SIG-M5 treated with dmso at 0.1 percent for 504 hours (cell line): ENCODE measurements at regions not wholly inside any gene's neighbourhood (a gene's known extent, or its start where the extent isn't known, plus 50 kb on each side); places are given as distances from the start of the nearest gene placed in this dataset.

Experiments used
- DNase-seq: peaks from one replicate; lab custom pipeline; 2025; ENCODE audit not compliant: unreplicated experiment; lab: John Stamatoyannopoulos, UW

DNA sequence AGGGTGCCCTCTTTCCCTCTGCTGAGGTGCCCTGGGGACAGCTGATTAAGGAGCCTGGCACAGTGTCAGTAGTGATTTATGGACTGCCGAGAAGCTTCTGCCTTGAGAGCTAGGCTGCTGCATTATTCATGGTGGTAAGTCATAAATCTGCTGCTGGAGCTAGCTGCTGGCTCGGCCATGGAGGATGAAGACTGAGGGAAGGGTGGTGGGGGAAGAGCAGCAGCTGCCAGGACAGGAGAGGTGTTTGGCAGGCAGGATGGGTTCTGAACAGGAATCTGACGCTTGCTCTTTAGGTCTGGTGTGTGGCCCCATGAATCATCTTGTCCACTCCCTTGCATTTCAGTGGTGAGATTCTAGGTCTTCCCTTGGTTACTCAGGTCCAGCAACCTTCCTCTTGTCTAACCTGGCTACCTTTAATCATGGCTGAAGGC lies 296.3 kb downstream of the DYSF start:
- no peak for DNase-seq

DNA sequence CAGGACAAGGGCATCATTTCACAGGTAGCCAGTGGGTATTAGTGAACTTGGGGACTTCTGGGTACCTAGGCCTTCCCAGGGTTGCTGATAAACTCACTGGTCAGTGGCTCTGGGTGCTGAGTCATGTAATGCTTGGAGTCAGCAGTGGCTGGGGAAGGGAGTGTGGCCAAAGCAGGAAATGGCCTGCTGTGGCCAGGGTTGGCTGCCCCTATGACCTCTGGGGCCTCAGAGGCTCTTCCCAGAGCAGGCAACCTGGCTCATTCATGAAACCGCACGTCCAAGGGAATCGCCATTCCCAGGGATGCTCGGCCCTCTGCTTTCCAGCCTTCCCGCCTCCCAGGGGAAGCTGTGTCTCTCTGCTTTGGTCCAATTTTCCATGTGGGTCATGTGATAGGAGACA lies 294.9 kb downstream of the DYSF start:
- DNase-seq = no peak

DNA sequence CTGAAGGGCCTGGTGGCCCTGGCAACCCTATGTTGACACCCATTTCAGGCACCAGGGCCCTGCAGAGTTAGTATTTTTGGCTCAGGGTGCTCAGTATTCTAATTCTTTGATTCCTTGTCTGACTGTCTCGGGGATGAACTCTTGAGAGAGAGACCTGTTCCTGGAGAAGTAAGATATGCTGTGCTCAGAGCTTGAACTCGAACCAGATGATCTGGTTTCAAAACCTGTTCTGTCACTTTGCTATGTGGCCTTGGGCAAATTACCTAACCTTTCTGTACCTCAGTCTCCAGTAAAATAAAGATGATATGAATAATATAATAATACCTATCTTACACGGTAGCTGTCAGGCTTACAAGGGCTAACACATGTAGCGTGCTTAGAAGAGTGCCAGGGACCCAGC lies 294.2 kb downstream of the DYSF start:
- DNase-seq = peak; percentile 52

DNA sequence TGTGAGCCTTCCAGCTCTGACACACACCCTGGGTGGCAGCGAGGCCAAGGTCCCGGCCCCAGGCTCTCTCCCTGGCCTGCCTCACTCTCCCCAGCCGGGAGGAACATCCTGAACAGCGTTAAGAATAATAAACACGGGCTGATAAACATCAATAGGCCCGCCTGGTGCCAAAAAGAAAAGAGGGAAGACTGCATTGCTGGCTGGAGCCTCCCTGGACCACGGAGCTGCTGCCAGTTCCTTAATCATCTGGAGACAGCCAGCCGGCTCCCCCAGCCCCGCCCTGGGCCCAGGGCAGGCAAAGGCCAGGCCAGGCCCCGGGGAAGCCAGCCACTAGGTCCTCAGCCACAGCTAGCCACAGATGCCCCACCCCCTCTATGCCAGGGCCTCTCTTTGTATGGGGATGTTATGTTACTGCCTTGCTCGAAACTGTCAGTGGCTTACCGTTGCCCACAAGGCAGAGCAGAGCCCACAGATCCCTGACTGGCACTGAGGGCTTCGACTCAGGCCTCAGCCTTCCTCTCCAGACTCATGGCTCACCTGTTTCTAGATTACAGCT lies 293.7 kb downstream of the DYSF start:
- no peak for DNase-seq

DNA sequence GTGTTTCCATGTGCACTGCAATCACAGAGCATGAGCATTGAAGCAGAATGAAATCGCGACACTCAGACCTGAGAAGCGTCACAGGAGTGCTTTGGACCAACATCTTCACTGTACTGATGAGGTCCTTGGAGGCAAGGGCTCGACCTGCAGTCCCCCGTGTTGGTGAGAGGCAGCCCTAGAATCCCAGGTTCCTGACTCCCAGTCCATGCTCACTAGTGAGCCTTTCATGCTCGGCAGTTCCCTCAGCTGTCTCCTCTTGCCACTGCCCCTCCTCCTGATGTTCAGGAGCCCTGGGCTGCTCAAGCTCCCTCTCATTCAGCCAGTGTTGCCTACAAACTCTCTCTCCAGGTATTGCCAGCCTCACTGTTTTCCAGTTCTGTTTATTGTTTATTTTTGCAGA lies 291.4 kb downstream of the DYSF start:
- DNase-seq = no peak

DNA sequence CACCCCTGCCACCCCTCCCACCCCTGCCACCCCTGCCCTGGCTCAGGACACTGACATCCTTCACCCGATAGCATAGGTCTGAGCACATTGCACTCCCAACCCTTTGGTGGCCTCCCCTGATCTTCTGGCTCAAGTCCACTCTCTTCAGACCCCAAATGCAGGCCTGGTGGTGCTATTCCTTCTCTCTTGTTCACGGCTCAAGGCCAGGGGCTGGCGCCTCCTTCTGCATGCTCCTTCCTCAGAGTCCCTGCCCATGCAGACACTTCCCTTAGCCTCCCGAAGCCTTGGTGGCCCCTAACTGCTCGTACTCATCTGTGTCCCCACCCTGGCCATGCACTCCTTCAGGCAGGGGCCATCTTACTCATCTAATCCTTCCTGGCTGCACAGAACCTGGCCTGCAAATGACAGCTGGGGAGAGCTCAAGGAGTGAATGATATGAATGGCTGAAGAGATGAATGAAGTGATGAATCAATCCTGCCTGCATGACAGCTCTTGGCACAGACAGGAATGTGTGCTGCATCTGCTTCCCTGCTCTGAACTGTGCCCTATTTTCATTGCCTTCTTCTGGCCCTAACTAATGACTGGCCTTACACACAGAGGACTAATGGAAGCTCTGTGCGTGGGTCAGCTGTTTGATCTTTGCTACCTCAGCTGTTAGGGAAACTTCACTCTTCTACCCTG lies 290.8 kb downstream of the DYSF start:
- DNase-seq = no peak

DNA sequence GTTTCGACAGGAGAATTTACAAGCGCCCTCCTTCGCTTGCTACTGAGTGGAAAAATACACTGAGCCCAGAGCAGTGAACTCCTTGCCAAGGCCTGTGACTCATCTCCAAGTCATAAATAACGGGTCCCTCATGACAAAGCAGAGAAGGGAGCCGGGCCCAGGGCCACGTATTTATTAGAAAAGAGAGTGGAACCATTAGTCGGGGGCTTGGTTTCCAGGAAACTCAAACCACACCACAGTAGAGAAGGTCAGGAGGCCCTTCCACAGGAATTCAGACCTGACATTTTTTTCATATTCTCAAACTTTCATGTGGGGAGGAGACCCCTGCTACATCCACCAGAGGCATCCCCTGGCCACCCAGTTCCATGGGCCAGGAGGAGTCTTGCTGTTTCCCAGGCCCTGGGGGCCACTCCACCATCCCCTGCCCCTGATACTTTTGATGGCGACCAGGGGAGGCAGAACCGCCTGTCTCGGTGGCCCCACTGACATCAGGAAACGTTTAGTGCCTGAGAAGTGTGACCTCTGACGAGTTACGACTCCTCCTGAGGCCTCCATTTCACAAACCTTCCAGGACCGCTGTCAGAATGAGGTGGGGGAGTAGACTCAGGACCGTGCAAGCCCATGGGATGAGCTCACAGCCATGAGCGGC lies 289.7 kb downstream of the DYSF start:
- peak; percentile 18 for DNase-seq

DNA sequence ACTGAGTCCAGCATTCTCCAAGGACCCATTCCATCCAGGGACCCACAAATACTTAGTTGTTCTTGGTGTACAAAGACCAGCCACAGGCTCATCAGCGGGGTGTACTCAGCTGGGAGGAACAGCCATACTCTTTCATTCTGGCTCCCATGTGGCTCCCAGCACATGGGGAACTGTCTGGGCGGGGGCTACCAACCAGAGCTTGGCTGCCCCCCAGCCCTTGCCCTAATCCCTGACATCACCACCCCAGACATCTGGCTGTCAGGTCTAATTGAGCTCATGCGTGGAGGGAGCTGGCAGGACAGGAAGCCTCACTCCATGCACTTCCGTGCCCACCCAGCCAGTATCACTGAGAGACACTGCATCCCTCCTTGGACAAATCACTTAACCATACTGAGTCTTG lies 283.6 kb downstream of the DYSF start:
- no peak for DNase-seq

DNA sequence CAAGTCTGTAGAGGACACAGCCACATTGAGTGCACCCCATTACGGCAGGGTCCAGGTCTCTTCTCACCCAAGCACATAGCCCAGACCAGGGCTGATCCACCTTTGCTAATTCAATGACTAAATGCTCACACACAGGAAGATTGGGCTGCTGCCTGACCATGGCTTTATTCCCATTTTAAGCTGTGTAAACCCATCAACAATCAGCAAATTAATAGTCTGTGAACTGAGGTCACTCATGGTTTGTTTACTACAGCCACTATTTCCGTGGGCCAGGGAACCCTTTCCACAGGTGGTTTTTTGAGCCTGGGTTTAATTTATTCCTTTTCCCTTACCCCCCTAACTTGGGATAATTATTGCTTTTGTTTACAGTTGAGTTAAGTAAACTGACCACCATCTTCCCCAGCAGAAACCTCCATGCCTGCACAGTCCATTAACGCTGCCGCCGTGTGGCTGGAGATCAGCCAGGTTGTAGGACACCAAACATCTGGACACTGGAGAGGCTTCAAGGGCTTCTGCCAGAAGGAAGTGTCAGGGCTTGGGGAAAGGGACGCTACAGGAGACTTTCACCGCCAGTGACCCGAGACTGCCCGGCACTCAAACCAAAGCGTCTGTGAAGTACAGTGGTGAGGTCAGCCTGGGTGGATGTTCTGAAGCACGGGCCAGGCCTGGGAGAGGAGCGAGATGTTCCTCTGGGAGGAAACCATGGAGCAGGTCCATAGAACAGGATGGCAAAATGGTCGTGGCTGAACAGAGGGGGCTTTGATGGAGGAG lies 282.9 kb downstream of the DYSF start:
- no peak for DNase-seq
